HAP-1 (cell line): ENCODE measurements at regions not wholly inside any gene's neighbourhood (a gene's known extent, or its start where the extent isn't known, plus 50 kb on each side); places are given as distances from the start of the nearest gene placed in this dataset.
"Not testable (repeated sequence)": the region's sequence is repeated elsewhere in the genome, so short reads cannot be mapped to it uniquely, and the experiment has no call there.

Experiments used
- DNase-seq, 2 experiments: peaks; one replicate each; pipeline ENCODE4 v3.0.0-alpha.2; 2016 to 2020; ENCODE audit warnings: low spot score in 2 of 2
- H3K27me3 ChIP-seq: fragments of 250-450 bp; sonication (Bioruptor Pico); 2 replicates; pipeline ENCODE4 v1.5.1; 2020; ENCODE audit warnings: low read depth, mild to moderate bottlenecking, moderate library complexity
- H3K36me3 ChIP-seq: fragments of 250-450 bp; sonication (Bioruptor Pico); replicated peaks from 2 replicates; pipeline ENCODE4 v1.5.1; 2020; ENCODE audit warnings: mild to moderate bottlenecking
- H3K4me1 ChIP-seq: fragments of 250-450 bp; sonication (Bioruptor Pico); 2 replicates; pipeline ENCODE4 v1.5.1; 2020; ENCODE audit warnings: mild to moderate bottlenecking
- H3K4me3 ChIP-seq: fragments of 250-450 bp; sonication (Bioruptor Pico); 2 replicates; pipeline ENCODE4 v1.5.1; 2020; ENCODE audit warnings: mild to moderate bottlenecking, moderate library complexity
- H3K9me3 ChIP-seq: fragments of 250-450 bp; sonication (Bioruptor Pico); 2 replicates; pipeline ENCODE4 v1.5.1; 2020; ENCODE audit warnings: mild to moderate bottlenecking, moderate library complexity
- in situ Hi-C: fragments of 300-500 bp; cut with MboI; formaldehyde crosslinking; loops from 3 replicates; pipeline ENCODE4 v1.14.3; 2020; ENCODE audit warnings: low sequenced_read_pairs, inconsistent platforms, mixed read lengths

DNA sequence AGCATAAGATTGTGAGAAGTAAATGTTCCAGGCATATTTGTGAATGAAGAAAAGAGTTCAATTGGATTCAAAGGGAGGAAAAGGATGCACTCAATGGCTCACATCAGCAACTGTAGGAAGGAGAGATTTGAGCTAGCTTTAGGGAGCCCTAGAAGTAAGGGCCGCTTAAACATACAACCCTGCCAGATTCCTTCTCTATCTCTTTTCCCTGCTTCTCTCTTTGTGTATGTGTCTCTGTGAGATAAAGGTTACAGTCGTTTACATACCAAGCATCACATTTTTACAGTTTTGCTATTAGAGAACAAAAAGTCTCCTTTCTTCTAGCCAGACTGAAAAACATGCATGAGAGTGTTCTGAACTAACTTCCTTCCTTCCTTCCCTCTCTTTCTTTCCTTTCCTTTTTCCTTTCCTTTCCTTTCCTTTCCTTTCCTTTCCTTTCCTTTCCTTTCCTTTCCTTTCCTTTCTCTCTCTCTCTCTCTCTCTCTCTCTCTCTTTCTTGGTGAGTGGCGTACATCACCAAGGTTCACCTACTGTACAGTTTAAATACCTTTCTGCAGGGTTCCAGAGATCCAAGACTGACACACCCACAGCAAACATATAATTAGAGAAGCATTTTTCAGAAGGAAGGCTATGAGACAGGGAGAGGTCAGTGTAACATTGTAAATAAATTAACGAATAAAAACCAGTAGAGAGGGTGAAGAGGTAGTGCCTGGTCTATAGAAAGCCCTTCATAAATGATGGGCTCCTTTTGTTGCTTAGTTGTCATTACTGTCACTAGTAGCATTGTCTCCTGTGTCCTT lies 240.4 kb downstream of the ARL4A start:
- Histone ChIP-seq H3K36me3 (no peaks in the 10 kb centered on the region), H3K9me3 (no peaks in the 10 kb centered on the region), H3K4me1 (peaks cover 6% of the 10 kb centered on the region), H3K27me3 (no peaks in the 10 kb centered on the region), H3K4me3 (no peak overlapping the region)
- in situ Hi-C loops, result no loop called here
- DNase-seq, result no peak

DNA sequence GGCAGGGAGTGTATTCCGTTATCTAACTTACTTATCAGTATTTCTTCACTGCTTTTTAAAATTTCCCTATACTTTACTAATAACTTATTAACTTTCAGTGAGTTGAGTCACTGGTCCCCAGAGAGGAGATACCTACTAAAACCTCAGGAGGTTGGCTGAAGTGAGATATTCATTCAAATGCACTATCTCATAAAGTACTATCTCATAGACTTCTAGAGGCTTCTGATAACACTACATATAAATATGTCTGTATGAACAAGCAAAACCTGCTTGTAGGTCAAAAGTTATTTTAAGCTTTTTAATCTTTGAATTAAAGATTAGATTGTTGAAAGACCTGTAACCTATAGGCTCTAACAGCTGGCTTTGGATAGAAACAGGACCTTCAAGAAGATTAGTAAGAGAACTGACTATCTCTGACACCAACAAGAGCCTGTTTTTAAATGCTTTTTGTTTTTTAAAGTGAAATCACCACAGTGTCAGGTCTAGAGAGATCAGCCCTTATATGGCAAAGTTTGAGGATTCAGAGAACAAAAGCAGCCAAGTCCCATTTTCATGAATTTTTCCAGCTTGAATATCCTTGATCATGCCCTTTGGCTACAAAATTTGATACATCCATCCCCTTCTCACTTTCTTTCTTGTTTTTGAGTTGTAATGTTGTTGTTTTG lies 242.2 kb downstream of the ARL4A start:
- Histone ChIP-seq H3K4me1 (peaks cover 8% of the 10 kb centered on the region), H3K27me3 (no peaks in the 10 kb centered on the region), H3K4me3 (no peak overlapping the region), H3K9me3 (no peaks in the 10 kb centered on the region), H3K36me3 (no peaks in the 10 kb centered on the region)
- in situ Hi-C loops, result no loop called here
- DNase-seq, result no peak

DNA sequence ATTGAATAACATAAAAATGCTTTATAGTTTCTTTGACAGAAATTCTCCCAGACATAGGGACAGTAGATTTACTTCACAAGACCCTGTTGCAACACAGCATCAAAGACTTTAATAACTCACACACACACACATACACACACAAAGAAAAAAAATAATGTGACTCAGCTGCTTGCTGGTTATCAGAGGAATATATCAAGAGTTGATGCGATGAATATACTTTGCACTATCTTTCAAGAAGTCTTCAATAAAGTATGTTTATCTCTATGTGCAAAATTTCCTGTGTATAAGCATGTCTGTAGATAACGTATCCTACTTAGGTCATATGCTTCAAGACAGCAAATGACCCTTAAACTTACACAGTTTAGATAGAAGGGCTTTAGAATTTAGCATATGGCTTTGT lies 243.1 kb downstream of the ARL4A start:
- H3K27me3 ChIP-seq, result no peaks in the 10 kb centered on the region
- no peak for DNase-seq
- in situ Hi-C loops, result no loop called here
- no peaks in the 10 kb centered on the region for H3K36me3 ChIP-seq
- H3K4me1 ChIP-seq, result peaks cover 8% of the 10 kb centered on the region
- no peaks in the 10 kb centered on the region for H3K9me3 ChIP-seq
- no peak overlapping the region for H3K4me3 ChIP-seq

DNA sequence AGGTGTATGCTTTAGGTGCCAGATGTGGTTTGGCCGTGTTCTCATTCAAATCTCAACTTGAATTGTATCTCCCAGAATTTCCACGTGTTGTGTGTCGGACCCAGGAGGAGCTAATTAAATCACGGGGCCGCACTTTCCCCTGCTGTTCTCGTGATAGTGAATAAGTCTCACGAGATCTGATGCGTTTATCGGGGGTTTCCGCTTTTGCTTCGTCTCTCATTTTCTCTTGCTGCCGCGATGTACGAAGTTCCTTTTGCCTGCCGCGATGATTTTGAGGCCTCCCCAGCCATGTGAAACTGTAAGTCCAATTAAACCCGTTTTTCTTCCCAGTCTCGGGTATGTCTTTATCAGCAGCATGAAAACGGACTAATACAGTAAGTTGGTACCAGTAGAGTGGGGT lies 244.0 kb downstream of the ARL4A start:
- H3K9me3 ChIP-seq, H3K27me3 ChIP-seq, DNase-seq, H3K4me1 ChIP-seq, H3K4me3 ChIP-seq, H3K36me3 ChIP-seq, in situ Hi-C loops: not testable (repeated sequence)

DNA sequence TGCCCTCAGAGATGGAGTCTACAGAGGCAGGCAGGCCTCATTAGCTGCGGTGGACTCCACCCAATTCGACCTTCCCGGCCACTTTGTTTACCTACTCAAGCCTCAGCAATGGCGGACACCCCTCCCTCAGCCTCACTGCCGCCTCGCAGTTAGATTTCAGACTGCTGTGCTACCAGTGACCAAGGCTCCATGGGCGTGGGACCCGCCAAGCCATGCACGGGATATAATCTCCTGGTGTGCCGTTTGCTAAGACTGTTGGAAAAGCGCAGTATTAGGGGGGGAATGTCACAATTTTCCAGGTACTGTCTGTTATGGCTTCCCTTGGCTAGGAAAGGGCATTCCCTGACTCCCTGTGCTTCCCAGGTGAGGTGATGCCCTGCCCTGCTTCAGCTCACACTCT lies 252.3 kb downstream of the ARL4A start:
- in situ Hi-C loops, result no loop called here
- Histone ChIP-seq H3K9me3 (peaks cover 8% of the 10 kb centered on the region; the same call in 1 of the 2 replicates), H3K27me3 (no peaks in the 10 kb centered on the region), H3K36me3 (no peaks in the 10 kb centered on the region), H3K4me3 (no peak overlapping the region), H3K4me1 (no peaks in the 10 kb centered on the region)
- no peak for DNase-seq

DNA sequence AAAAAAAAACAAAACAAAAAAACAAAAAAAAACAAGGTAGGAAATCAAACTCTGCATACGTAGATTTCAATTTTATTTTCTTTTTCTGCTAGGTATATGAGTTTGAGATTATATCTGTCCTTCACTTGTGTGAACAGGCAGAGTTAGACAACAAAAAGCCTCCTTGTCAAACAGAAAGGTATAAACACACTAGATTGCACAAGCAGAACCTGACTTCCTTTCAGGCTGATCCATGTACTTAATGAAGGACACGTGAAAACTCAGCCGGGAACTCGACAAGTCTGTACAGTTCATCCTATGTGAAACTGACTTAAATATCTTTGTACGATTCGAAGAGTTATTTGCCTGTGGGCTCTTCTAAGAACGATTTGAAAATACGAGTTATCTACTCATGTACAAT lies 254.1 kb downstream of the ARL4A start:
- Histone ChIP-seq H3K36me3 (no peaks in the 10 kb centered on the region), H3K4me1 (no peaks in the 10 kb centered on the region), H3K27me3 (no peaks in the 10 kb centered on the region), H3K4me3 (no peak overlapping the region), H3K9me3 (peaks cover 8% of the 10 kb centered on the region; the same call in 1 of the 2 replicates)
- in situ Hi-C loops, result no loop called here
- no peak for DNase-seq

DNA sequence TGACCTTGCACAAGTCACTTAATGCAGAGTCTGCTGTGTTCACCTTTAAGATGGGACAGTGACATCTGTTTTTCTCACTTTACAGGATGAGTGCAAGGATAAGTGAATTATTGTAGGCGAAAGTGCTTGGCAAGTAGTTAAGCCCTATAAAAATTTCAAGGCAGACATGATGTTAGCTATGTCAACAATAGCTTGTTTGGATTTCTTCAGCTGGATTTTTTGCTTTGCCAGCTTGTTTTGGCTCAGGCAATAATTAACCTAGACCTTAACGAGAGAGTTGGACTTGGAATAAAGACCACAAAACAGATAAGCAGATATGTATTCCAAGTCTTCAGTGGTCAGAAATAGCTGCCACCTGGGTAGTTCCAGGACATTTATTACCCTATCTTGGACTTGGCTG lies 255.2 kb downstream of the ARL4A start:
- Histone ChIP-seq H3K27me3 (no peaks in the 10 kb centered on the region), H3K36me3 (no peaks in the 10 kb centered on the region), H3K9me3 (peaks cover 8% of the 10 kb centered on the region; the same call in 1 of the 2 replicates), H3K4me3 (no peak overlapping the region), H3K4me1 (no peaks in the 10 kb centered on the region)
- in situ Hi-C loops, result no loop called here
- DNase-seq, result no peak

DNA sequence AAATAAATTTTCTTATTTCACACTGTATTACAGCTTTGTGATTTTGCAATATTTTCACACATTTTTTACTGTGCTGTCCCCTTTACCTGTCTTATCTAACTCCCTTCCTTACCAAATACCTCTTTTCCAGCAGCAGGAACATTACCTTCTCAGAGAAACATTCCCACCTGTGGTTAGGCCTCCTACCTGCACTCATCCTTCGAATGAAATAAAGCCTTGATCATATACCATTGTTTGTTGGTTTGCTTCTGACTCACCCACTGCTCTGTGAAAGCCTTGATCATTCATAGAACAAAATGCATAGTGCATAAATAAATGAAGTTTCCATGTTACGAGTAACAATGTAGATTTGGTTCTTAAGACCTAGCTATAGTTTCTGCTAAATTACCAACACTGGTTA lies 256.3 kb downstream of the ARL4A start:
- DNase-seq, result no peak
- Histone ChIP-seq H3K4me3 (no peak overlapping the region), H3K27me3 (no peaks in the 10 kb centered on the region), H3K9me3 (peaks cover 6% of the 10 kb centered on the region; the same call in 1 of the 2 replicates), H3K4me1 (peaks cover 5% of the 10 kb centered on the region), H3K36me3 (no peaks in the 10 kb centered on the region)
- in situ Hi-C loops, result no loop called here

DNA sequence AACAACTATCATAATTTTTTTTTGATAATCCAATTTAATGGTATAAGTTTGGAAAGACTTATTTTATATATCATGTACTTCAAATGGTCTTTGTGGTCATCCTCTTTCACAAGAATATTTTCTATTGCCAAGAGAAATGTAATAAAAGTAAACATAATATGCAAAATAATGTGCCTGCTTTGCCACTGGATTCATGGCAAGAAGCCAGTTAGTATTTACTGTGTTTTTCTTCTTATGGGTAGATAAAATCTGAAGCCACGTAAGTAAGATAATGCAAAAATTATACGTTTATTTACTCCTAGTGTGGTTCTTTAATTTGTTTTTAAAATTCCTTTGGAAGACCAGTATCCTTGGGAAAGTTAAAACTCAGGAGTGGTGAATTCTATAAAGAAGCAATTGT lies 258.5 kb downstream of the ARL4A start:
- Histone ChIP-seq H3K4me3 (no peak overlapping the region), H3K4me1 (peaks cover 10% of the 10 kb centered on the region), H3K27me3 (no peaks in the 10 kb centered on the region), H3K36me3 (no peaks in the 10 kb centered on the region), H3K9me3 (no peaks in the 10 kb centered on the region)
- in situ Hi-C loops, result no loop called here
- no peak for DNase-seq

DNA sequence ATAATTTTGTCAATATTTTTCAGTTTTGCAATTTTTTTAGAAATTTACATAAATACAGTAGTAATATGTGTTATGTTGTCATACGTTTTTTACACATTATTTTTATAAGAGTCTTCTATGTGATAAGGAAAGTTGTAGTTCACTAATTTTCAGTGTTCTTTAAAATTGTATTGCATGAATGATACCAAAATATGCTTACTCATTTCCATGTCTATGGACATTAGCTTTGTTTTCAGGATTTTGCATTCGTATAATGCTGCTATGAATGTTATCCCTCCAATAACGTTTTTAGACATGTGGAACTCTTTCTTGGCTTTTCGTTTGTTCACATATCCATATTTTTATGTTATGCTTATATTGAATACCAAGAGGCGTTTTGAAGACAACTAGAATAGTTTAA lies 260.0 kb downstream of the ARL4A start:
- H3K36me3 ChIP-seq, result no peaks in the 10 kb centered on the region
- DNase-seq, result no peak

DNA sequence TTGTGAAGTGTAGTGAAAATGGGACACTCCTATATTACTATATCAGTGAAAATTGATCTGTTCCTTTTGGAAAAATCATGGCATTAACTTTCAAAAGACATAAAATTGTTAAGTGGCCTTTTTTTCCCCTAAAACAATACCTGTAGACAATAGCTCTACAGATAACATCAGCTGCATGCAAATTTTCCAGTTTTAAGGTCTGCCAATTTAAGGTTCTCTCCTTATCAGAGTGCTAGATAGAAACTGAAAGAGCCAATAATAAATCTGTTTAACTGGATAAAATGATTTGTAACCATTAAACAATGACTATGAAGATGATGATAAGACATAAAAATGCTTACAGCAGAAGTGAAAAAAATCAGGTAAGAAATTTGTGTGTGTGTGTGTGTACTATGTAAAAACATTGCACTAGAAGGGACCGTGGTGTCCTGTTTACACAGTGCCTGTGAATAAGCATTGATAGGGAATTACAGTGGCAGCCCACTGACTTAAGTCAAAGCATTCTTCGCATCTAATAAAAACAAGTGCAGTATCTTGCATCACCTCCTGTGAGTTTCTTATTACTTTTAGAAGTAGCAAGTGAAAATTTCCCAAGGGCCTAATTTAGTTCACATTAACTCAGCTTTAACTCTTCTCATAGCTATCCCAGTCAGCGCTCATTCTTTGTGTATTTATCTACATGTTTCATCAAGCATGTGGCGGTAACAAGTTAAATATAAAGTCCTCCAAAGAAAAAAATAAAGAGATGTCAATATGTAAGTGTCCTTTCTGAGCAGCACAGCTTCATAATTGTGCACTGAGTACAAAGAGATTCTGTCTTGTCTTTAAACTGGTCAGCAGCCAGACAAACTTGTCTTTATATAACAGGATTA lies 261.9 kb downstream of the ARL4A start:
- in situ Hi-C loops, result no loop called here
- peak in 1 of 2 experiments; percentile 42 for DNase-seq
- Histone ChIP-seq H3K9me3 (no peaks in the 10 kb centered on the region), H3K36me3 (no peaks in the 10 kb centered on the region), H3K27me3 (no peaks in the 10 kb centered on the region), H3K4me3 (no peak overlapping the region), H3K4me1 (peaks cover 10% of the 10 kb centered on the region)

More for the DNA sequence above, 260.0 kb downstream of the ARL4A start:
- Histone ChIP-seq H3K4me1 (peaks cover 10% of the 10 kb centered on the region), H3K4me3 (no peak overlapping the region), H3K27me3 (no peaks in the 10 kb centered on the region), H3K9me3 (no peaks in the 10 kb centered on the region)
- in situ Hi-C loops, result no loop called here

DNA sequence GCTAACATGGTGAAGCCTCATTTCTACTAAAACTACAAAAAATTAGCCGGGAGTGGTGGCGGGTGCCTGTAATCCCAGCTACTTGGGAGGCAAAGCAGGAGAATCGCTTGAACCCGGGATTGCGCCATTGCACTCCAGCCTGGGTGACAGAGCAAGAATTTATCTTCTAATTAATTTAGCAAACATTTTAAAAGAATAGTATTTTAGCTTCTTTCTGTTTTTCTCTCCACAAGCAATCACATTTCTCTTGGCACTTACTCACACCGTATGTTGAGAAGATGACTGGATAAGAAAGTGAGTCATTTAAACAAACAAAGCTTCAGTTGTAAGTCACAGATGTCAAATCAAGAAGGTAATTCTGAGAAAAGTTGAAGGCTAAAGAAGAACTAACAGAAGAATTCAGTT lies 264.0 kb downstream of the ARL4A start:
- Histone ChIP-seq H3K9me3 (no peaks in the 10 kb centered on the region), H3K4me3 (no peak overlapping the region), H3K4me1 (peaks cover 10% of the 10 kb centered on the region), H3K36me3 (no peaks in the 10 kb centered on the region), H3K27me3 (no peaks in the 10 kb centered on the region)
- in situ Hi-C loops, result no loop called here
- no peak for DNase-seq

DNA sequence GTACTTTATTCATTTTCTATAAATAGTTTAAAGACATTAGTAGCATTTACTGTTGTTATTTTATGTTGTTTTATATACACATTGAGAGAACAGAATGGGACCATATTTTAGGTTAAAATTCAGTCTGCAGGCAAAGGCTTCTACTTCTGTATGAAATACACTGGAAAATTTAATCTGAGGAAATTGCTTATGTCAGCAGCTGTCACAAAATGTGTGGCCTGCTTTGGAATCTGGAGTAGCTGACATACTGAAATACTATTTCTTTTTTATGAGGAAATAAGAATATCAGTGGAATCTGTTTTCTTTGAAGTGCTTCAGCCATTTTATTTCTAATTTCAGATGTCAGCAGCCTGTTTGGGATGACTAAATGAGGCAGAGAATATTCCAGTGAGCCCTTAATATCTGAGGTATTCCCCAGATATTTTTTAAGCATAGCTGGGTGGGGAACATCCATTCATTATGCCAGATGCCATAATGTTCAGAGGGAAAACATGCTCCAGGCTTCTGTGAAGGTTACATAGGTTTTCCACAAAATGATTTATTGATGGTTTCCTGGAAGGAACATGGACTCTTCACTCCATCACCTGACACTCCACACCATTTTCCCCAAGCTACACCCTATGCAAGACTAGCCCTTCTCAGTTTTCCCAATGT lies 267.1 kb downstream of the ARL4A start:
- DNase-seq, result no peak
- Histone ChIP-seq H3K27me3 (no peaks in the 10 kb centered on the region), H3K9me3 (no peaks in the 10 kb centered on the region), H3K4me1 (no peaks in the 10 kb centered on the region), H3K36me3 (no peaks in the 10 kb centered on the region), H3K4me3 (no peak overlapping the region)
- in situ Hi-C loops, result no loop called here
